ENCODE measurements at regions not wholly inside any gene's neighbourhood (a gene's known extent, or its start where the extent isn't known, plus 50 kb on each side); places are given as distances from the start of the nearest gene placed in this dataset.
"Not testable (repeated sequence)": the region's sequence is repeated elsewhere in the genome, so short reads cannot be mapped to it uniquely, and the experiment has no call there.

DNA sequence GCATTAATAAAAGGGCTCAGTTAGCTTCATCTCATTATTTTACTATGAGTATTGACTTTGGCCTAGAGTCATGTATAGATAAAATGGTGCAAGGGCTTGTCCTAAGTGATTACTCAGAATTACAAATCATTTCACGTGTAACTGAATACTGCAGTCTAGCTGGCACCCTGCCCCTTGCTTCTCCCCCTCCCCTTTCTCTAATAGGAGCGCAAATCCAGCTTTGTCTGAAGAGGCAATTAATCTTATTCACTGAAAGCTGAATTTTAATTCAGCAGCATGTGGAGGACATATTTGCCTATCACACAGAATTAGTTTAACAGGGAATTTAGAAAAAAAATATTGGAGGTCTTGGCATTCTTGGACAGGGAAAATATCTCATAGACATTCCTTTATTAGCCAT is 412.1 kb upstream of the DPH6 start:
- Histone ChIP-seq H3K27me3 (no peaks in the 10 kb centered on the region), H3K36me3 (no peaks in the 10 kb centered on the region), H4K20me1 (no peaks in the 10 kb centered on the region), H3K9ac (no peak overlapping the region), H3K4me2 (no peak overlapping the region), H3K4me3 (no peak overlapping the region), H3K9me3 (no peaks in the 10 kb centered on the region), H3K4me1 (no peaks in the 10 kb centered on the region), H3K27ac (no peak overlapping the region)
- TF ChIP-seq Cebpa-rat (IDR thresholded peaks at IDR 0.05) = no peak

DNA sequence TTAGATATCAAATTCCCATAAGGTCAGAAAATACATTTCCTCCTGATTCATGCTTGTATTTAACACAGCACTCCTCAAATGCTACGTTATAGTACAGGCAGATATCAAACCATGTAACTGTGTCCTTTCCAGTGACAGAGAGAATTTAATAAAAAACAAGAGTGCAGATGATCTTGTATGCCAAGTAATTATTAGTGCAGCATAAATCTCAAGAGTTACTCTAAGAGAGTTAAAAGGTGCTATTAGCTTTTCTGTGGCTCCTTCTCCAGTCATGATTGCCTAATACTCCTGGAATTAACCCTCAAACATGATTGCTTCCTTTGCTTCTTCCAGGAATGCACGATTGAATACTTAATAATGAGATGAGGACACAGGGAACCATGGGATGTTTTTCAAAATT is 413.0 kb upstream of the DPH6 start:
- Histone ChIP-seq H3K4me2 (no peak overlapping the region), H3K36me3 (no peaks in the 10 kb centered on the region), H3K9me3 (no peaks in the 10 kb centered on the region), H3K9ac (no peak overlapping the region), H3K27ac (no peak overlapping the region), H3K4me3 (no peak overlapping the region), H3K4me1 (no peaks in the 10 kb centered on the region), H3K27me3 (no peaks in the 10 kb centered on the region), H4K20me1 (no peaks in the 10 kb centered on the region)
- TF ChIP-seq Cebpa-rat (IDR thresholded peaks at IDR 0.05) = no peak

DNA sequence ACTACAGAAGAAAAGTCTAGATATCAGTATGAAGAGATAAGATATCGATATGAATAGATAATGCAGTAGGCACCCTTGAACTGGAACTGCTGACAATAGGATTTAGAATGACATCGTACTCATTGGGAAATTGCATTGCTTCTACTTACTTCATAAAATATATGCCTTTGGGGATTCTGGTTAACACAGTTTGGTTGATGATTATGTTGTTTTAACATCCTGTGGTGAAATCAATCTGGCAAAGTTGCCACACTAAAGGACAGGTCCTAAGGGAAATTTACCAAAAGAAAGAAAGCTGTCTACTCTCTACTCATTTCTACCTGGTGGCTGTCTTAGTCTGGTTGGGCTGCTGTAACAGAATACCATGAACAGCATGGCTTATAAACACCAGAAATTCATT is 417.4 kb upstream of the DPH6 start:
- H3K4me1 ChIP-seq = no peaks in the 10 kb centered on the region
- no peaks in the 10 kb centered on the region for H3K36me3 ChIP-seq
- no peak overlapping the region for H3K9ac ChIP-seq
- no peak for TF ChIP-seq Cebpa-rat (IDR thresholded peaks at IDR 0.05)
- H3K4me3 ChIP-seq = no peak overlapping the region
- no peaks in the 10 kb centered on the region for H3K27me3 ChIP-seq
- H4K20me1 ChIP-seq = no peaks in the 10 kb centered on the region
- H3K4me2 ChIP-seq = no peak overlapping the region
- H3K9me3 ChIP-seq = no peaks in the 10 kb centered on the region
- H3K27ac ChIP-seq = no peak overlapping the region

DNA sequence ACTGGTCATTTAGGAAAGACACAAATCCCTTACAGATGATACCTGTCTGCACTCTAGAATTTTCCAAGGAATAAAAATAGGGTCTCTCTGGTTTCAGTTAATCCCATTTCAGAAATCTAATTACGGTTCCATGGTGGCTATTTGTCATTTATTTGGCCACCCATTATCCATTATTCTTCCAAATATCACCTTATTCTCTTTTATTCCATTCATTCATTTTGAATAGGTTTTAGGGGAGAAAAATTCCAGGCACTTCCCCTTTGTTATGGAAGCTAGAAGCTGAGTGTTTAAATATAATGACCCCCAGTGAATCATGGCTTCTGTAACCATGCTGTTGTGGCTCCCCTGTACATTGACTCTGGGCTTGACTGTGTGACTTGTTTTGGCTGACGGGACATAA is 420.8 kb upstream of the DPH6 start:
- H3K4me3 ChIP-seq = no peak overlapping the region
- H4K20me1 ChIP-seq = no peaks in the 10 kb centered on the region
- no peaks in the 10 kb centered on the region for H3K9me3 ChIP-seq
- no peaks in the 10 kb centered on the region for H3K4me1 ChIP-seq
- no peaks in the 10 kb centered on the region for H3K27me3 ChIP-seq
- H3K27ac ChIP-seq = no peak overlapping the region
- H3K36me3 ChIP-seq = no peaks in the 10 kb centered on the region
- no peak for TF ChIP-seq Cebpa-rat (IDR thresholded peaks at IDR 0.05)
- H3K4me2 ChIP-seq = no peak overlapping the region
- H3K9ac ChIP-seq = no peak overlapping the region

DNA sequence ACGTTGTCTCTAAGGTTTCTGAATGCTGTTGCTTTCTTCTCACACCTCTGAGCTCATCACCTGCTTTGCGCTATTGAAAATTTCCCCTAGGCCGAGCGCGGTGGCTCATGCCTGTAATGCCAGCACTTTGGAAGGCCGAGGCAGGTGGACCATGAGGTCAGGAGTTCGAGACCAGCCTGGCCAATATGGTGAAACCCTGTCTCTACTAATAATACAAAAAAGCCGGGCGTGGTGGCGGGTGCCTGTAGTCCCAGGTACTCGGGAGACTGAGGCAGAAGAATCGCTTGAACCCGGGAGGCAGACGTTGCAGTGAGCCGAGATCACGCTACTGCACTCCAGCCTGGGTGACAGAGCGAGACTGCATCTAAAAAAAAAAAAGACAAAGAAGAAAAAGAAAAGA is 422.0 kb upstream of the DPH6 start:
- not testable (repeated sequence) for H3K27me3 ChIP-seq, H3K9me3 ChIP-seq, H3K4me1 ChIP-seq, H3K9ac ChIP-seq, H3K27ac ChIP-seq, H3K4me2 ChIP-seq, H3K4me3 ChIP-seq, H4K20me1 ChIP-seq, H3K36me3 ChIP-seq

DNA sequence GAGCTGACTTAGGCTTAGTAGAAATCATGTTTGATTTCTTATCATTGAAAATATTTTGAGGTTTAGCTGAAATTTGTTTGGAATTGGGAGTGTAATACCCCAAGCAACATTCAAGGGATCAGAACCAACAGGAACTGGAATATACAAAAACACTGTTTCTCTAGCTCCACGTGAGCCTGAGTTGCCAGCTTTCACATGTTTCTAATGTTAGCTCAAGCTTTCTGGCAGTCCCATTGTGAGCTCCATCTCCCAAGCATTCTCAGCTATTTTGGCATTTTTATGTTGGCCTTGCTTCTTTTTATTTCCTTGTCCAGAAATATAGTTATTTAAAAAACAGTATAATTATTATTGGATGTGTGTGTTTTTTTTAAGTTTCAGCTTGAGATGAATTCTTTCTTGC is 427.1 kb upstream of the DPH6 start:
- H3K4me2 ChIP-seq = no peak overlapping the region
- H3K36me3 ChIP-seq = no peaks in the 10 kb centered on the region
- no peaks in the 10 kb centered on the region for H3K9me3 ChIP-seq
- no peaks in the 10 kb centered on the region for H4K20me1 ChIP-seq
- H3K9ac ChIP-seq = no peak overlapping the region
- no peaks in the 10 kb centered on the region for H3K4me1 ChIP-seq
- H3K27me3 ChIP-seq = no peaks in the 10 kb centered on the region
- no peak overlapping the region for H3K4me3 ChIP-seq
- no peak for TF ChIP-seq Cebpa-rat (IDR thresholded peaks at IDR 0.05)
- H3K27ac ChIP-seq = no peak overlapping the region

DNA sequence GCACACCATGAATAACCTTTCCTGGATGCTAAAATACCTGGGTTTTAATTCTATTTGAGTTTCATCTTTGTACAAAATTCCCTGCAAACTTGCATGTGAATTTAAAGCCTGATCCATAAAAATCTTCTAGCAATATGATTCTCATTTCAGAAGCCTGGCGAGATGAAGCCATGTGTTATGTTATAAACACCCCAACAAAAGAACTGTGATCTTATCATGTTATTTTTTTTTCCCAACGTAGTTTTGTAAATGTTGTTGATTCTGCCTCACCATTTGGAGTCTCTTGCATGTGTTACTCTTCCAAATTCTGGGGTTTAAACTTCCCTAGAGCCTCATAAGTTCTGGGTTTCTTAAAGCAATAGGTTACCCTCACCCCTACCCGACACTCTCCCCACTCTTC is 428.1 kb upstream of the DPH6 start:
- no peaks in the 10 kb centered on the region for H3K4me1 ChIP-seq
- H3K9ac ChIP-seq = no peak overlapping the region
- no peak overlapping the region for H3K27ac ChIP-seq
- no peaks in the 10 kb centered on the region for H3K36me3 ChIP-seq
- no peak overlapping the region for H3K4me2 ChIP-seq
- no peaks in the 10 kb centered on the region for H4K20me1 ChIP-seq
- no peak for TF ChIP-seq Cebpa-rat (IDR thresholded peaks at IDR 0.05)
- H3K9me3 ChIP-seq = no peaks in the 10 kb centered on the region
- no peaks in the 10 kb centered on the region for H3K27me3 ChIP-seq
- no peak overlapping the region for H3K4me3 ChIP-seq

DNA sequence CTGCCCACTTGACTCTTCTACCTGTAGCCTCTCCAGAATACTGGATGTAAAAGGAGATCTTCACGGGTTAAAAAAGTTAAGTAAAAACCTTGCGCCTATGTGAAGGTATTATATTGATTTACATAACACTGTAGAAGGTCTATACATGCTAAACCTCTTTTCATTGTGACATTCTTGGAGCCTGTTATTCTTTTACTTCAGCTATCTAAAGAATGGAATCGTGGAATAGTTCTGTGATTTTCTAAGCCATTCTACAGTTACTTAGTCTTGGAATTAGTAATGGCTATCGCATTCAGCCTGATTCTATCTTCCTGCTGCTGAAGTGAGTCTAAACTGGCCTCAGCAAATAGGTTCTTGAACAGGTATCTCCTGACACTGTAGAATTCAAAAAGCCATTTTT is 430.0 kb upstream of the DPH6 start:
- H3K9me3 ChIP-seq = no peaks in the 10 kb centered on the region
- no peaks in the 10 kb centered on the region for H3K27me3 ChIP-seq
- no peak overlapping the region for H3K4me3 ChIP-seq
- no peak for TF ChIP-seq Cebpa-rat (IDR thresholded peaks at IDR 0.05)
- H4K20me1 ChIP-seq = no peaks in the 10 kb centered on the region
- no peak overlapping the region for H3K27ac ChIP-seq
- H3K4me1 ChIP-seq = no peaks in the 10 kb centered on the region
- H3K4me2 ChIP-seq = no peak overlapping the region
- no peaks in the 10 kb centered on the region for H3K36me3 ChIP-seq
- no peak overlapping the region for H3K9ac ChIP-seq

DNA sequence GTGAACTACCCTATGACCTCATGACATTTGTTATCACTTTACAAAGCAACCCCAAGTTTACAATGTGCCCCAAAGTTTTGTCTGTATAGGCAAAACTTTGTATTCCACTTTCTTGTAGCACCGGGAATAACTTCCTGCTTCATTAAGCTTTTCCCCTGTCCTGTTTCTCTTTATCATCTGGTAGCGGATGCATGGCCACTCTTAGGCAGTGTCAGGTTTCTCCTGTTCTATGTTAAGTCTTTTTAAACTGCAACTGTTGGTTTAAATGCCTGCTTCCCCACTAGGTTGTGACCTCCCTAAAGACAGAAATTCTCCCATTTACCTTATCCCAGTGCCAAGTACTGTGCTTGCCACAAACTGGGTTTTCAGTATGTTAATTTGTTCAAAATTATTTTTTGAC is 433.6 kb upstream of the DPH6 start:
- Histone ChIP-seq H3K4me1 (no peaks in the 10 kb centered on the region), H3K4me3 (no peak overlapping the region), H3K27me3 (no peaks in the 10 kb centered on the region), H3K36me3 (no peaks in the 10 kb centered on the region), H3K4me2 (no peak overlapping the region), H3K27ac (no peak overlapping the region), H3K9ac (no peak overlapping the region), H4K20me1 (no peaks in the 10 kb centered on the region), H3K9me3 (no peaks in the 10 kb centered on the region)
- TF ChIP-seq Cebpa-rat (IDR thresholded peaks at IDR 0.05) = no peak

DNA sequence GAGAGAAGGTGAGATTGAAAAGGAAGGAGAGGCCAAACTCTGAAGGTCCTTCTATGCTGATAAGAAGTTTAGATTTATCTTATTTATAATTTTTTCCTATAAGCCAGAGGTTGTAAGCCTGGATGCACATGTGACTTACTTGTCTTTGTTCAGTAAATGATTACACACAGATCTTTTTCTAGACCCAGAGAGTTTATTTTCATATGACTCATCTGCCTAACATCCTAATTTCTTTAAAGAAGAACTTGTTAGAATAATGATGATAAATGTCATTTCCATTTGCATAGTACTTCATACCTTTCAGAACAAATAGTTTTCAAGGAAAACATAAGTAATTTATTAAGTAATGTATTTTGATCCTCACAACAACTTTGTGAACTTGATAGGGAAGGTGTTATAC is 434.8 kb upstream of the DPH6 start:
- TF ChIP-seq Cebpa-rat (IDR thresholded peaks at IDR 0.05) = no peak
- no peak overlapping the region for H3K4me3 ChIP-seq
- no peaks in the 10 kb centered on the region for H3K9me3 ChIP-seq
- H3K4me2 ChIP-seq = no peak overlapping the region
- no peak overlapping the region for H3K9ac ChIP-seq
- no peaks in the 10 kb centered on the region for H4K20me1 ChIP-seq
- no peaks in the 10 kb centered on the region for H3K4me1 ChIP-seq
- H3K27me3 ChIP-seq = no peaks in the 10 kb centered on the region
- no peaks in the 10 kb centered on the region for H3K36me3 ChIP-seq
- no peak overlapping the region for H3K27ac ChIP-seq

DNA sequence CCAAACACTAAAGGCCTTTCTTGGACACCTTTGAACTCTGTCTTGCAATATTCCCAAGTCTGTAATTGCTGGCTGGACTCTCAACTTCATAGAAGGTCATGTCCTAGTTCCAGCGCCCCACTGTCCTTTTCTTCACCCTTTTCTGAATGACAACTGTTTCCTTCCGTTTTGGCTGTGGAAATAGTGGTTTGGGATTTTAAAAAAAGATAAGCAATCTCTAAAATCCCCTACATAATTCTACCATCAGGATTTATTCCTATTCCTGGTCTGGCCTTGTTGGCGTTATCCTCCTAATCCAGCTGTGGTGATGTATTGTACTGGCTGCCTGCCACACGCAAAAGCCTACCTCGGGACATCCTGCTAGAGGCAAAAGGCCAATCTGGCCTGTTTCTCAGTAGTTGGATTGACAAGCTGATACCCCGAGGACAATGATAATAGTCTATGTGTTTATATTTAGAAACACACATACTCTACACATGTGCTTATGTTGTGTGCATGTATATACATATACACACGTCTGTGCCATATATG is 440.3 kb upstream of the DPH6 start:
- Histone ChIP-seq H3K27ac (no peak overlapping the region), H3K4me1 (no peaks in the 10 kb centered on the region), H3K9me3 (no peaks in the 10 kb centered on the region), H4K20me1 (no peaks in the 10 kb centered on the region), H3K9ac (no peak overlapping the region), H3K27me3 (no peaks in the 10 kb centered on the region), H3K36me3 (no peaks in the 10 kb centered on the region), H3K4me3 (no peak overlapping the region), H3K4me2 (no peak overlapping the region)
- TF ChIP-seq Cebpa-rat (IDR thresholded peaks at IDR 0.05) = no peak
